ENCODE measurements at regions not wholly inside any gene's neighbourhood (a gene's known extent, or its start where the extent isn't known, plus 50 kb on each side); places are given as distances from the start of the nearest gene placed in this dataset.
"Not testable (repeated sequence)": the region's sequence is repeated elsewhere in the genome, so short reads cannot be mapped to it uniquely, and the experiment has no call there.

DNA sequence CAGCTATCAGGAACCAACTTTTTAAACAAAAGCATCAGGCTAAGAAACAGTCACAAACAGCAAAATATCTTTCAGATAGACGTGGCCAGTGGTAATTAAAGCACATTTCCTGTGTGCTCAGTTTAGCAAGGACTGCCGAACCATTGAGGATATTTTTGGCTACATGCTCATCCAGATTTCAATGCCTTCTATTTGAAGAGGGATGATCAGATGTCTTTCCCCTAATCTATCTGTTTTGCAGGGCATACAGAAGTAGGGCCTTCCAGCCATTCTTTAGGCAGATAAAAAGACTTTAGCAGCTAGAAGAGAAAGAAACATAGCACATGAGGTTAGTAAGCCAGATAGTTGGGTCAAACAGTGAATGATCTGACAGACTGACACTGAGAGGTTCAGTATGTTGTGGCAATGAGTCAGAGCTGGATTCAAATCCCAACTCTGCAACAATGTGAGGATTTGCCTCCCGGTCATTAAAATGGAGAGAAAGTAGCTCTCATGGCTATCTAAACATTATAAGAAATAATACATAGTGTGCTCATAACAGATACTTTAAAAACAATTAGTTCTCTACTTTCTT is 100.0 kb upstream of the PRKG2 start:
- no peak for DNase-seq (ENCODE audit: low read depth)

DNA sequence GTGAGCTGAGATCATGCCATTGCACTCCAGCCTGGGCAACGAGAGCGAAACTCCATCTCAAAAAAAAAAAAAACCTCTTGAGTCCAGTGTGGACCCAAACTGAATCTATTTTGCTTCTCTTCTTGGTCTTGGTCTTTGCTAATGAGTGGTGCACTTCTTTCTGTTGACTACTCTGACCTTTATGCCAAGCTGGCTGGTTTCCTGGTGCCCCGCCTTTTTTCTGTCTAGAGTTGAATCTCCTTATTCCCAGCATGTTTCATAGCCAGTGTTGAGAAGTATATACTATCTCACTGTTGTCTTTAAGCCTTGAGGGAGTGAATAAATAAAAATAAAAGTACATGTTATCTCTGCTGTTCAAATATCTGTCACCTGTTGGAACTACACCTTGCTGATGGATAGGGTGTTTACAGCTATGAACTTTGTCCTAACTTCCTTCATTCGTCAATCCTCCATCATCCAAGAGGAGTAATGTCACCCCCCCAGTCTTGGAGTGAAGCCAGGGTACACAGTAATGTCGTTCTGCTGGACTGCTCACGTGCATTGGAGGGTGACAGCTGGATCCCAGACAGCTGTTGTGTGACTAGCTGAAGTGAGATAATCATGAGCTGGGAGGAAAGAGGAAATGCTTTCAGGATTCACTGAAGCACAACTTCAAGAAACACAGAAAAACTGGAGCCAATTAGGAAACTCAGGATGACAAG is 99.3 kb upstream of the PRKG2 start:
- DNase-seq (ENCODE audit: low read depth), result no peak

DNA sequence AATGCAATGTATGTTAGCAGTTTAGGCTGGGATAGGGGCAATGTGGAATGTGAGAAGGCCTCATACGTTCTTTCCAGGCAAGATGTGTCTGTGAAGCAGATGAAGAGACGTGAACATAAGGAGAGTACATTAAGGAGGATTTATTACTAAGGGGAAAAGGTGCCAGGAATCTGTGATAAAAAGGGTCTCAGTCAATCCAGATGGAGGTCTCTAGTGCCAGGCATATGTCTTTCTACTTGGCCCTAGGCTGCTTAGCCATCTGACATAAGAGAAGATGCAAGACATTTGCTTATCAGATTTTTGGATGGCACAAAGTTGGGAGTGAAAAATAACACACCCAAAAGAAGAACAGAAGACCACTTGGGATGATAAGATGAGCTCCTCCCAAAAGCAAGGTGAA is 93.0 kb upstream of the PRKG2 start:
- no peak for DNase-seq (ENCODE audit: low read depth)

DNA sequence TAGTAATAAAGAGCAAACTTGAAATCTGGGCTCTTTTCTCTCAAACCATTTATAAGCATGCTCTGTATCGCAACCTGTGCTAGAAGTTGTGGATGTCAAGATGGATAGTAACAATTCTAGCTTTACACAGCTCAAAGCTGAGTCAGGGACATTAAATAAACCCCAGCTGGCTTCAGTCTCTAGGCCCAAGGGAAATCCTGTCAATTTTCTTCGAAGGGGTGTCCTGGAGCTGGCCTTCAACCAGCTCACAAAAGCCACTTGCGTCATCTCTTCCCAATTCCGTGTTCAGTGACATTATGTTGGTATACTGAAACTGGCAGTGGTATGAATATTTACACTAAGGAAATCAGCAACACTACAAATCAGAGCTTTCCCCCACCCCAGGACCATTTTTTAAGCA is 89.8 kb upstream of the PRKG2 start:
- no peak for DNase-seq (ENCODE audit: low read depth)

DNA sequence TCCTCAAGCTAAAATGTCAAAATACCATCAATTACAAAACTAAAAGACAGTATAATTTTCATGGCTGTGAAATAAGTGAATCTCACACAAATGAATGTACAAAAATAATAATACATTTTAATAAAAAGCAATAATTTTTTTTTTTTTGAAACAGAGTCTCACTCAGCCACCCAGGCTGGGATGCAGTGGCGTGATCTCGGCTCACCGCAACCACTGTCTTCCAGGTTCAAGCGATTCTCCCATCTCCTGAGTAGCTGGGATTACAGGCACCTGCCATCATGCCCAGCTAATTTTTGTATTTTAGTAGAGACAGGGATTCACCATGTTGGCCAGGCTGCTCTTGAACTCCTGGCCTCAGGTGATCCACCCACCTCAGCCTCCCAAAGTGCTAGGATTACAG is 85.3 kb upstream of the PRKG2 start:
- DNase-seq (ENCODE audit: low read depth), result not testable (repeated sequence)

DNA sequence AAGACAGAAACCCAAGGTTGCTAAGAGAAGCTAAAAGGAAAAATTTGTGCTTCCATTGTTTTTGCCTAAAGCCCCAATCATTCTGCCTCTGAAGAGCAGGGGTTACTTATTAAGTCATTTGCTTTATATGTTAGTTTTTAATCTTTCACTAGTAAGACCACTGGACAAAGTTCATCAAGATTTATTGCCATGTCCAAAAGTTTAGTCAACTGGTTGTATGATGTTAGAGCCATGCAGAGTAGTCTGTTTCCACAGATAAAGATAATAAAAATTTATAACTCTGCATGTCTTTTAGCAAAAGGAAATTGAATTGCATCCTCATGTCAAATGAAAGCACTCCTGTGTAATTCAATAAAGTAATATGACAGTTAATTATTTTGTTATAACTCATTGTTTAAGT is 75.8 kb upstream of the PRKG2 start:
- no peak for DNase-seq (ENCODE audit: low read depth)

DNA sequence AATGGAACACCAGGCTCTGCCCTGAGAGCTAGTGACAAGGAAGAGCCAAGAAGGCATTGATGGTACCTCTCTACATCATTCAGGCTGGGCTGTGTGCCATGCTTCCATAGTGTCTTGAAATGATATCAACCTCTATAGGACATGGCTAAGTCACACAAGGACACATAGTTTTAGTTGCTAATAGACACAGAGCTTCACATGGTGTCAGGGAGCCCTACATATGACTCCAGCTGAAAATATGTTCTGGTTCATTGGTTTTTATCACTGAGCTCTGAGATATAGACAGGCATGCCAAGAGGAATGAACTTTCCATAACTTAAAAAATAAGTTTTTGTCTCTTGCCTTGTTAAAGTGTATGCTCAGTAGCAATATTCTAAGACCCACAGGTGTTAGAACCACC is 72.1 kb upstream of the PRKG2 start:
- DNase-seq (ENCODE audit: low read depth), result no peak

DNA sequence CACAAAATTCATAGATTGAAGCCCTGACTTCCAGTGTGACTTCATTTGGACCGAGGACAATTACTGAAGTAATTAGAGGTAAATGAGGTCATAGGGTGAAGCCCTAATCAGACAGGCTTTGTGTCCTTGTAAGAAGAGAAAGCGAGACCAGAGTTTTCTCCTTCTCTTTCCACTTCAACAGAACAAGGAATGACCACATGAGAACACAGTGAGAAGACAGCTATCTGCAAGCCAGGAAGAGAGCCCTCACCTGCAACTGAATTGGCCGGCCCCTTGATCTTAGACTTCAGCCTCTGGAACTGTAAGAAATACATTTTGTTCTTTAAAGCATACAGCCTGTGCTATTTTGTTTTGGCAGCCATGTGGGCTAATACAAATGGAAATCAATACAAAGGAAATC is 67.1 kb upstream of the PRKG2 start:
- no peak for DNase-seq (ENCODE audit: low read depth)

DNA sequence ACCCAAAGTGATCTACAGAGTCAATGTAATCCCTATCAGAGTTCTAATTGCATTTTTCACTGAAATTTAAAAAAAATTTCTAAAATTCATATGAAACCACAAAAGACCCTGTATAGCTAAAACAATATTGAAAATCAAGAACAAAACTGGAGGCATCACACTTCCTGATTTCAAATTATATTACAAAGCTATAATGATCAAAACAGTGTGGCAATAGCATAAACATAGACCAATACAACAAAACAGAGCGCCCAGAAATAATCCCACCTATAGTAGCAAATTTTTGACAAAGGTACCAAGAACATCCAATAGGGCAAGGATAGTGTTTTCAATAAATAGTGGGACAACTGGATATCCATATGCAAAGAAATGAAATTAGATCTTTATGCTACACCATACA is 59.4 kb upstream of the PRKG2 start:
- DNase-seq (ENCODE audit: low read depth), result no peak

DNA sequence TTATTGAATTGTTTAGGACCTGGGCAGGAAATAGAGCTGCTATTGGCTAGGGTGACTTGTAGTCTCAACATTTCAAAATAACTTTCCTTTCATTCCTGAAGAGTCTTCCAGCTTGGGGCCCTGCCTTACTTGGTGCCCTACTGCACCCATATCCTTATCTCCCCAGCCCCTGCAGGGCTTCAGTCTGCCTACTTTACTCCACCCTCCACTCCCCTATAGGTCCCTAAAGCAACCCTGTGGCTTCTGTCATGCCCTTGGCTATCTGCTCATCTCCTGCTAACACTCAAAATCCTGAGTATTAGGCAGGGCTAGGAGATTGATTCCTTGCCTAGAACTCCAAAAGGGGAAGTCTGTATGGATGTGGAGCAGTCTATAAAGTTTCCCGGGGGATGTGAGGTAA is 57.6 kb upstream of the PRKG2 start:
- no peak for DNase-seq (ENCODE audit: low read depth)
